ENCODE measurements at regions not wholly inside any gene's neighbourhood (a gene's known extent, or its start where the extent isn't known, plus 50 kb on each side); places are given as distances from the start of the nearest gene placed in this dataset.

GRCh38 chr7:137127806-137128205 lies 215.7 kb downstream of the PTN start:
- TF ChIP-seq REST (IDR thresholded peaks at IDR 0.05) (no peak), JUND (IDR thresholded peaks at IDR 0.05) (no peak), TAF1 (conservative IDR thresholded peaks at IDR 0.05) (no peak), FOXA2 (IDR thresholded peaks at IDR 0.05) (no peak), YY1 (IDR thresholded peaks at IDR 0.05) (no peak), EGR1 (IDR thresholded peaks at IDR 0.05; ENCODE audit: low read depth in 2 of 2) (no peak), NR2F2 (IDR thresholded peaks at IDR 0.05) (no peak)
- H3K9ac ChIP-seq (ENCODE audit: low read depth in 1 of 2, low read length in 2 of 2), result no peak overlapping the region
- 66% methylated on average over 2 of the region's 2 CpGs for WGBS
- no peak overlapping the region for H3K27ac ChIP-seq (ENCODE audit: low read depth in 1 of 2, low read length in 2 of 2)
- H3K9me3 ChIP-seq (ENCODE audit: control insufficient read depth in 4 of 4, low read length in 3 of 4), result no peaks in the 10 kb centered on the region
- H3K27me3 ChIP-seq (ENCODE audit: control insufficient read depth in 4 of 4, insufficient read depth in 4 of 4, low read length in 3 of 4), result peaks cover 0 to 3% (median 0%) of the 10 kb centered on the region in 4 donors
- H3K36me3 ChIP-seq (ENCODE audit: control insufficient read depth in 4 of 4, insufficient read depth in 3 of 4, low read depth in 1 of 4, low read length in 3 of 4), result no peaks in the 10 kb centered on the region
- H3K4me3 ChIP-seq (ENCODE audit: low read depth in 1 of 3, low read length in 3 of 3), result no peak overlapping the region
- H3K4me1 ChIP-seq (ENCODE audit: control insufficient read depth in 4 of 4, insufficient read depth in 4 of 4, low read length in 3 of 4), result peaks cover 0 to 2% (median 0%) of the 10 kb centered on the region in 4 donors
- DNase-seq (ENCODE audit: low spot score), result no peak

- H3K27ac ChIP-seq (ENCODE audit: low read depth in 1 of 2, low read length in 2 of 2), result no peak overlapping the region
- DNase-seq (ENCODE audit: low spot score), result no peak
- 45% methylated on average over 1 of the region's 1 CpG for WGBS
Measured at GRCh38 chr7:137127058-137127457, 216.5 kb downstream of the PTN start.

More at GRCh38 chr7:137127058-137127457, 216.5 kb downstream of the PTN start:
- TF ChIP-seq NR2F2 (IDR thresholded peaks at IDR 0.05), result no peak
- TF ChIP-seq SP1 (IDR thresholded peaks at IDR 0.05), result no peak
- no peak for TF ChIP-seq CTCF (IDR thresholded peaks at IDR 0.05; ENCODE audit: low read depth, low read length, missing input control)
- no peak for TF ChIP-seq ZBTB33 (IDR thresholded peaks at IDR 0.05)
- no peak for TF ChIP-seq EGR1 (IDR thresholded peaks at IDR 0.05; ENCODE audit: low read depth in 2 of 2)
- no peak for TF ChIP-seq REST (IDR thresholded peaks at IDR 0.05)
- no peak for TF ChIP-seq RXRA (IDR thresholded peaks at IDR 0.05)
- TF ChIP-seq TAF1 (conservative IDR thresholded peaks at IDR 0.05), result no peak
- TF ChIP-seq HNF4G (IDR thresholded peaks at IDR 0.05), result no peak
- TF ChIP-seq RAD21 (IDR thresholded peaks at IDR 0.05), result no peak
- TF ChIP-seq MAX (IDR thresholded peaks at IDR 0.05), result no peak
- peaks cover 0 to 3% (median 0%) of the 10 kb centered on the region in 4 donors for H3K27me3 ChIP-seq (ENCODE audit: control insufficient read depth in 4 of 4, insufficient read depth in 4 of 4, low read length in 3 of 4)
- no peaks in the 10 kb centered on the region for H3K36me3 ChIP-seq (ENCODE audit: control insufficient read depth in 4 of 4, insufficient read depth in 3 of 4, low read depth in 1 of 4, low read length in 3 of 4)
- H3K4me3 ChIP-seq (ENCODE audit: low read depth in 1 of 3, low read length in 3 of 3), result no peak overlapping the region
- H3K9me3 ChIP-seq (ENCODE audit: control insufficient read depth in 4 of 4, low read length in 3 of 4), result no peaks in the 10 kb centered on the region
- no peak overlapping the region for H3K9ac ChIP-seq (ENCODE audit: low read depth in 1 of 2, low read length in 2 of 2)
- H3K4me1 ChIP-seq (ENCODE audit: control insufficient read depth in 4 of 4, insufficient read depth in 4 of 4, low read length in 3 of 4), result peaks cover 0 to 2% (median 0%) of the 10 kb centered on the region in 4 donors

Measured in liver (tissue), 8 donors.